HEK293T (cell line): ENCODE measurements at regions not wholly inside any gene's neighbourhood (a gene's known extent, or its start where the extent isn't known, plus 50 kb on each side); places are given as distances from the start of the nearest gene placed in this dataset.

Source experiments
- ARNT ChIP-seq: fragments of 450-650 bp; IDR thresholded peaks from 2 replicates; pipeline ENCODE4 v1.6.1; 2017; ENCODE audit warnings: mild to moderate bottlenecking
- BHLHE40 ChIP-seq: fragments of 450-650 bp; IDR thresholded peaks from 2 replicates; pipeline ENCODE4 v1.6.1; 2016; ENCODE audit warnings: mild to moderate bottlenecking, moderate library complexity, borderline replicate concordance
- CTBP1 ChIP-seq: fragments of 450-650 bp; IDR thresholded peaks from 2 replicates; pipeline ENCODE4 v1.6.1; 2016; ENCODE audit warnings: borderline replicate concordance
- FOXA1 ChIP-seq: fragments of 450-650 bp; IDR thresholded peaks from 2 replicates; pipeline ENCODE4 v1.6.1; 2016; ENCODE audit warnings: mild to moderate bottlenecking
- FOXK2 ChIP-seq: fragments of 450-650 bp; IDR thresholded peaks from 2 replicates; pipeline ENCODE4 v1.6.1; 2016; ENCODE audit warnings: mild to moderate bottlenecking
- FOXM1 ChIP-seq: fragments of 450-650 bp; IDR thresholded peaks from 2 replicates; pipeline ENCODE4 v1.6.1; 2017; ENCODE audit warnings: mild to moderate bottlenecking, borderline replicate concordance
- HDGF ChIP-seq: fragments of 450-650 bp; IDR thresholded peaks from 2 replicates; pipeline ENCODE4 v1.6.1; 2017; ENCODE audit warnings: antibody characterized with exemption, borderline replicate concordance
- L3MBTL2 ChIP-seq: fragments of 450-650 bp; conservative IDR thresholded peaks from 2 replicates; pipeline ENCODE4 v1.6.1; 2016; ENCODE audit warnings: mild to moderate bottlenecking
- NFRKB ChIP-seq: fragments of 450-650 bp; IDR thresholded peaks from 2 replicates; pipeline ENCODE4 v1.6.1; 2016; ENCODE audit warnings: mild to moderate bottlenecking, moderate library complexity
- SP1 ChIP-seq: fragments of 450-650 bp; IDR thresholded peaks from 2 replicates; pipeline ENCODE4 v1.6.1; 2017
- SUZ12 ChIP-seq: fragments of 450-650 bp; IDR thresholded peaks from 2 replicates; pipeline ENCODE4 v1.6.1; 2016; ENCODE audit warnings: mild to moderate bottlenecking
- TARDBP ChIP-seq: fragments of 450-650 bp; IDR thresholded peaks from 2 replicates; pipeline ENCODE4 v1.6.1; 2016

GRCh38 chr5:165844571-165844970, 2339.2 kb downstream of the MAT2B start:
- TF ChIP-seq FOXA1 (no peak), NFRKB (no peak), SP1 (no peak), FOXK2 (no peak), FOXM1 (no peak), SUZ12 (no peak), ARNT (no peak), HDGF (no peak), BHLHE40 (no peak), L3MBTL2 (no peak), CTBP1 (no peak), TARDBP (no peak)
